Karpas-422 (cell line): ENCODE measurements at regions not wholly inside any gene's neighbourhood (a gene's known extent, or its start where the extent isn't known, plus 50 kb on each side); places are given as distances from the start of the nearest gene placed in this dataset.

Experiments
- DNase-seq: peaks from one replicate; pipeline ENCODE4 v3.0.0-alpha.2; 2015
- H2AFZ ChIP-seq: fragments of 200-600 bp; sonication (generic); 2 replicates; pipeline ENCODE4 v1.6.1; 2014; ENCODE audit warnings: antibody characterized with exemption, low read length, mixed read lengths
- H3K27ac ChIP-seq: fragments of 200-600 bp; sonication (generic); 2 replicates; pipeline ENCODE4 v1.5.1; 2014; ENCODE audit warnings: mild to moderate bottlenecking, low read length, moderate library complexity
- H3K27me3 ChIP-seq: fragments of 200-600 bp; sonication (generic); 2 replicates; pipeline ENCODE4 v1.6.1; 2014; ENCODE audit warnings: low read length, mixed read lengths
- H3K36me3 ChIP-seq: fragments of 200-600 bp; sonication (generic); 2 replicates; pipeline ENCODE4 v1.6.1; 2014; ENCODE audit warnings: low read length, mixed read lengths; ENCODE audit not compliant: insufficient read depth
- H3K4me1 ChIP-seq: fragments of 200-600 bp; sonication (generic); 2 replicates; pipeline ENCODE4 v1.6.1; 2014; ENCODE audit warnings: mild to moderate bottlenecking, low read length, mixed read lengths
- H3K4me2 ChIP-seq: fragments of 200-600 bp; sonication (generic); 2 replicates; pipeline ENCODE4 v1.6.1; 2014; ENCODE audit warnings: low read length, low read depth, mild to moderate bottlenecking; ENCODE audit not compliant: poor library complexity, severe bottlenecking
- H3K4me3 ChIP-seq: fragments of 200-600 bp; sonication (generic); 2 replicates; pipeline ENCODE4 v1.5.1; 2014; ENCODE audit warnings: mild to moderate bottlenecking, antibody characterized with exemption, low read length, mixed read lengths
- H3K79me2 ChIP-seq: fragments of 200-600 bp; sonication (generic); 2 replicates; pipeline ENCODE4 v1.6.1; 2014; ENCODE audit warnings: mild to moderate bottlenecking, low read length, mixed read lengths
- H3K9ac ChIP-seq: fragments of 200-600 bp; sonication (generic); 2 replicates; pipeline ENCODE4 v1.6.0; 2014; ENCODE audit warnings: low read length
- H3K9me2 ChIP-seq: fragments of 200-600 bp; sonication (generic), shearing (Covaris generic); replicated peaks from 2 replicates; pipeline ENCODE4 v1.6.0; 2014; ENCODE audit warnings: mild to moderate bottlenecking, low read length, moderate library complexity; ENCODE audit not compliant: insufficient read depth
- H3K9me3 ChIP-seq: fragments of 300-700, 200-600 bp; sonication (generic); 2 replicates; pipeline ENCODE4 v1.6.1; 2014; ENCODE audit warnings: low read length, mixed read lengths
- H4K20me1 ChIP-seq: fragments of 200-600 bp; sonication (generic); 2 replicates; pipeline ENCODE4 v1.6.1; 2014; ENCODE audit warnings: mild to moderate bottlenecking, antibody characterized with exemption, low read length, low read depth; ENCODE audit not compliant: insufficient read depth

DNA sequence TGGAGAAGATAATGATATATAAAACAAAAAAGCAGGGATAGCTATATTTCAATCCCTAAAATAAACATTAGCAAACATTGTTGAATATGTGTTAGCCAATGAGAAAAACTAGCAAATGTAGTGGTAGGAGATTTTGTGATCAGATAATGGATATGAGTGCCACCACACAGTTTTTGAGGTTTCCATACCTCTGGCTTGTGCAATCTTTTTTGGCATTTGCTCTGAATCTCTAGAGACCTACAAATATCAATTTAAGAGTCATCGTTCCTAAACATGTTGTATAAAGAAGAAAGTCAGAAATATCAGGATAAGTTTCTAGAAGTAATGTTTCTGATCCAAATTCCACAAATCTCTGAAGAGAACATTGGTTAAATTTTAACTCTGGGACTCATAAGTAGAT is 308.7 kb downstream of the PDGFC start:
- Histone ChIP-seq H3K4me2 (no peak overlapping the region), H3K9ac (no peak overlapping the region), H3K27me3 (no peaks in the 10 kb centered on the region), H3K27ac (no peak overlapping the region), H4K20me1 (no peaks in the 10 kb centered on the region), H3K79me2 (no peaks in the 10 kb centered on the region), H3K4me1 (no peaks in the 10 kb centered on the region), H2AFZ (no peak overlapping the region), H3K36me3 (no peaks in the 10 kb centered on the region), H3K4me3 (no peak overlapping the region), H3K9me2 (no peaks in the 10 kb centered on the region), H3K9me3 (no peaks in the 10 kb centered on the region)
- no peak for DNase-seq

DNA sequence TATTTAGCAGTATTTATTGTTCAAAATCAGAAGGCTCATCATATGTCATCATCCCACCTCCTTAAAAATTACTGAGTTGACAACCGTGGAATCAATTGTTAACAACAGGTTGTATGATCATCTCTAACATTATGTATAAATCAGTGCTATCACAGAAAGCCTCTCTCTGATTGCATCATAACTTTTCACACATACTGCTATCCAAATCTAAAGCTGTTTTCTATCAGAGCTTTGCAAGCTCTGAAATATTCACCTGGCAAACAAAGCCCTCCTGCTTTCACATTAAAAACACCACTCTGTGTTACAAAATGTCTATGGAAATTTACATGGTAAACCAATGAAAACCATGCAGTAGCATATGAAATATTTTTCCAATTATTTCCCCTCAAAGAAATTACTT is 310.0 kb downstream of the PDGFC start:
- Histone ChIP-seq H2AFZ (no peak overlapping the region), H3K9me3 (no peaks in the 10 kb centered on the region), H4K20me1 (no peaks in the 10 kb centered on the region), H3K9ac (no peak overlapping the region), H3K27me3 (no peaks in the 10 kb centered on the region), H3K4me2 (no peak overlapping the region), H3K4me1 (no peaks in the 10 kb centered on the region), H3K36me3 (no peaks in the 10 kb centered on the region), H3K4me3 (no peak overlapping the region), H3K27ac (no peak overlapping the region), H3K9me2 (no peaks in the 10 kb centered on the region), H3K79me2 (no peaks in the 10 kb centered on the region)
- no peak for DNase-seq

DNA sequence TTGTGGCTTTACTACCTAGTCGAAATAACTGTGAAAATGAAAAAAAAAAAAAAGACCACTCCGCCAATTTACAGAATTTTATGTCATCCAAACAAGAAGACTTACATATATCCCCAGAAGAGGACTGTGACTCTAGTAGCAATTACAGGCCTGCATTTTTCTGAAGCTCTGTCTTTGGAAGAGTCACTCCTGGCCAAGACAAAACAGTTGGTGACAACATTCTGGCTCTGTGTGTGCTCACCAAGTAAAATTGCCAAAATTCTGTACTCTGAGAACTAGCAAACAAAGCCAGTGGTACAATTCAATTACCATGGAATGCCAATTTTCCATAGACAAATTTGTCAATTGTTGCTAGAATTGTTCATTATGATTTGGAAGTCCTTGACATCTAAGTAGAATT is 311.1 kb downstream of the PDGFC start:
- Histone ChIP-seq H3K4me2 (no peak overlapping the region), H3K36me3 (no peaks in the 10 kb centered on the region), H3K9ac (no peak overlapping the region), H3K4me3 (no peak overlapping the region), H2AFZ (no peak overlapping the region), H4K20me1 (no peaks in the 10 kb centered on the region), H3K79me2 (no peaks in the 10 kb centered on the region), H3K27me3 (no peaks in the 10 kb centered on the region), H3K27ac (no peak overlapping the region), H3K9me2 (no peaks in the 10 kb centered on the region), H3K4me1 (no peaks in the 10 kb centered on the region), H3K9me3 (no peaks in the 10 kb centered on the region)
- no peak for DNase-seq

DNA sequence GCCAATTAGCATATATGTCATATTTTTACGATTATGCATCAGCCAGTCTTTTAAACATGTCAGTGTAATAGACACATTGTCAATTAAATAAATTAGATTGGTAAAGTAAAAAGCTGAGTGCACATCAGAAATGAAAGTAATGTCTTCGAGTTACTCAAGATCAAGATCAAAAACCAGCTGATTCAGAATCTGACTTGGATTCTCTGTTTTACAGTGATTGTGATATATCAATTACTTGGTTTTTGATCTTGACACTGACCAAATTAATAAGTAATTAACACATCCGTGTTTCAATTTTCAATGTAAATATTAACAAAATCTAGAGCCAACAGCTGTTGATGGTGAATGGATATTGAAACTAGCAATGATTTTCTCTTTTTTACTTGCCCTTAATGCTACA is 311.6 kb downstream of the PDGFC start:
- H3K4me2 ChIP-seq = no peak overlapping the region
- no peaks in the 10 kb centered on the region for H3K27me3 ChIP-seq
- no peaks in the 10 kb centered on the region for H3K9me2 ChIP-seq
- H3K4me1 ChIP-seq = no peaks in the 10 kb centered on the region
- no peak for DNase-seq
- no peaks in the 10 kb centered on the region for H4K20me1 ChIP-seq
- no peaks in the 10 kb centered on the region for H3K36me3 ChIP-seq
- no peaks in the 10 kb centered on the region for H3K79me2 ChIP-seq
- no peaks in the 10 kb centered on the region for H3K9me3 ChIP-seq
- no peak overlapping the region for H3K9ac ChIP-seq
- H3K4me3 ChIP-seq = no peak overlapping the region
- H3K27ac ChIP-seq = no peak overlapping the region
- no peak overlapping the region for H2AFZ ChIP-seq

DNA sequence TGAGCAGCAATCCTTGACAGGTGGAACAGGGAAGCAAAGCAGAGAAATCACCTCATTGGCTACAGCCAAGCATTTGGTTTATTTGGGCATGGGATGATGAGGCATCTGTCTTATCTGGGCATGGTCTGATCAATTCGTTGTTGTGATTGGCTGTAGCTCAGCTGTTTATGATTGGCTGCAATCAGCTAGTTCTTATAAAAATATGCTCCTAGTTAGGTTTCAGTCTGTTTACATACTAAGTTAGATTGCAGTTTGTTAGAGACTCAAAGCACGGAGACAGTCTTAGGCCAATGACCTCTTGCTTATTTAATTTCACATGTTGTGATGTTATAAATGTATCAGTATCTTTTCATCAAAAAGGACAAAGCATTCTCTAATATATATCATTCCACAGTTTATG is 312.0 kb downstream of the PDGFC start:
- Histone ChIP-seq H3K9me3 (no peaks in the 10 kb centered on the region), H3K27me3 (no peaks in the 10 kb centered on the region), H3K27ac (no peak overlapping the region), H3K4me1 (no peaks in the 10 kb centered on the region), H4K20me1 (no peaks in the 10 kb centered on the region), H3K9ac (no peak overlapping the region), H2AFZ (no peak overlapping the region), H3K79me2 (no peaks in the 10 kb centered on the region), H3K4me3 (no peak overlapping the region), H3K36me3 (no peaks in the 10 kb centered on the region), H3K9me2 (no peaks in the 10 kb centered on the region), H3K4me2 (no peak overlapping the region)
- DNase-seq = no peak

DNA sequence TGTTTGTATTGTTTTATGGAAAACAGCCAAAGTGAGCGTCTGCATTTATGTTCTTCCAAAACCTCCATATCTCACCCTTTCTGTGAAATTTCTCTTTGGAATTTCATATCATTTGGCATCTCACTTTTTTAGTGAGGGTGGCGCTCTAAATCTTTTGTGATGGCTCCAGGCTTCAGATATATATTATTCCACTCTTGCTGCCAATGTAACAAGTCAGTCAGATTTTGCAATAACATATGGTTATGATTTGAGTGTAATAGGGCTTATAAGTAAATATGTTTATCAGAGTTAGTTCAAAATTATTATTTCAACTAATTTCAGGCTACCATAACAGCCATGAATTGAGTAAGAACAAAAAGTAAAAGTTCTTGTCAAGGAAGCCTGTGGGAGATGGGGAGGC is 314.7 kb downstream of the PDGFC start:
- Histone ChIP-seq H3K9ac (no peak overlapping the region), H3K36me3 (no peaks in the 10 kb centered on the region), H3K27me3 (no peaks in the 10 kb centered on the region), H4K20me1 (no peaks in the 10 kb centered on the region), H2AFZ (no peak overlapping the region), H3K9me2 (no peaks in the 10 kb centered on the region), H3K4me2 (no peak overlapping the region), H3K4me1 (no peaks in the 10 kb centered on the region), H3K79me2 (no peaks in the 10 kb centered on the region), H3K9me3 (no peaks in the 10 kb centered on the region), H3K27ac (no peak overlapping the region), H3K4me3 (no peak overlapping the region)
- no peak for DNase-seq

DNA sequence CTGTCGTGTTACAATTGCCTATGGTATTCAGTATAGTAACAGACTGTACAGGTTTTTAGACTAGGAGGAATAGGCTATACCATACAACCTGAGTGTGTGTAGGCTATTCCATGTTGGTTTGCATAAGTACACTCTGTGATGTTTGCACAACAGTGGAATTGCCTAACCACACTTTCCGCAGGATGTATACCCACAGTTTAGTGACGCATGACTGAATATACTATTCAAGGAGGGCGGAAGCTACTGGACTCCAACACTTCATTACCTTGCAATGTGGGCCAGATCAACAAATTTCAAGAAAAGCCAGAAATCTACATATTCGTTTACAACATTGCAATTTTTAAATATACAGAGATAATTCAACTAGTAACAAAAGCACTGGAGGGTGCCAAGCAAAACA is 317.2 kb downstream of the PDGFC start:
- no peak overlapping the region for H3K4me2 ChIP-seq
- no peak overlapping the region for H3K4me3 ChIP-seq
- H3K9ac ChIP-seq = no peak overlapping the region
- no peak overlapping the region for H3K27ac ChIP-seq
- H2AFZ ChIP-seq = no peak overlapping the region
- no peaks in the 10 kb centered on the region for H3K9me3 ChIP-seq
- no peaks in the 10 kb centered on the region for H3K79me2 ChIP-seq
- no peaks in the 10 kb centered on the region for H3K36me3 ChIP-seq
- no peaks in the 10 kb centered on the region for H4K20me1 ChIP-seq
- no peaks in the 10 kb centered on the region for H3K9me2 ChIP-seq
- H3K27me3 ChIP-seq = no peaks in the 10 kb centered on the region
- DNase-seq = no peak
- H3K4me1 ChIP-seq = no peaks in the 10 kb centered on the region

DNA sequence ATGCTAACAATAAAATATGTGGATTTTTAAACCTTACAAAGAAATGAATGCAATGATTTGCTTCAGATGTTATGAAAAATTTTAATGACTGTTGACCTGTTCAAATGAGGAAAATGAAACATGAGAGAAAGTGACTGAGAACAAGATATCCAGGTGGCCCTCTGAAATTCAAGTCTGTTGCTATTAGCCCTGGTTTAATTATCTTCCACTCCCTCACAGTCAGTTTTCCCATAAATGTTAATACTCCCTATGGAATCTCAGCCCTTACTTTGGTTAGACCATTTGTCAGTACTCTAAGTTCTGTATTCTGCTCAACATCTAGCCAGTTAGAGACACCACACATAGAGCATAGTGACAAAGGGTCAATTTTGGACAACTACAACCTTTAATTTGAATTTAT is 327.8 kb downstream of the PDGFC start:
- Histone ChIP-seq H3K4me3 (no peak overlapping the region), H3K27me3 (no peaks in the 10 kb centered on the region), H3K9ac (no peak overlapping the region), H3K4me2 (no peak overlapping the region), H3K79me2 (no peaks in the 10 kb centered on the region), H3K9me3 (no peaks in the 10 kb centered on the region), H4K20me1 (no peaks in the 10 kb centered on the region), H2AFZ (no peak overlapping the region), H3K9me2 (no peaks in the 10 kb centered on the region), H3K27ac (no peak overlapping the region), H3K4me1 (no peaks in the 10 kb centered on the region), H3K36me3 (no peaks in the 10 kb centered on the region)
- DNase-seq = no peak

DNA sequence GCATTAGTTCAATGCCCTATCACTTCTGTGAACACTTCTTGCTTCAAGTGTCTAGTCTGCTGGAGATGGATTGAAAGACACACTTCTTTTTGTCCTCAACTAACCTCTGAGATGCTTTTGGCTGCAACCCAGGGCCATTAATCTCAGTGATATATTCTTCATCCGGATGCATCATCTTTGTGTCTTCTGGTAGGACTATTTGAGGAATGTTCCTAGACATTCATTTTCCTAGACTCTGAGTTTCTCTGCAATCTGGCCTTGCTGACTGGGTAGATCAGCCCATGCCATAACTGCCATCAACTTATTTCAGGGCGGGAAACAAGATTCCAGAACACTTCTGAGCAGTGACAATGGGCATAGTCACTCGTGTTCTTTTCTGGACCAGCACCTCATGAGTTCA is 329.4 kb downstream of the PDGFC start:
- no peak for DNase-seq
- H3K9me3 ChIP-seq = no peaks in the 10 kb centered on the region
- H3K27me3 ChIP-seq = no peaks in the 10 kb centered on the region
- no peak overlapping the region for H3K9ac ChIP-seq
- H3K4me3 ChIP-seq = no peak overlapping the region
- H3K36me3 ChIP-seq = no peaks in the 10 kb centered on the region
- no peaks in the 10 kb centered on the region for H3K9me2 ChIP-seq
- no peaks in the 10 kb centered on the region for H3K4me1 ChIP-seq
- H3K4me2 ChIP-seq = no peak overlapping the region
- no peaks in the 10 kb centered on the region for H4K20me1 ChIP-seq
- no peak overlapping the region for H3K27ac ChIP-seq
- H2AFZ ChIP-seq = no peak overlapping the region
- no peaks in the 10 kb centered on the region for H3K79me2 ChIP-seq
